SK-N-SH (cell line): ENCODE measurements at regions not wholly inside any gene's neighbourhood (a gene's known extent, or its start where the extent isn't known, plus 50 kb on each side); places are given as distances from the start of the nearest gene placed in this dataset.
A peak's percentile ranks its signal among the peaks of the same experiment; 100 is the strongest.

Experiments used
- CTCF ChIA-PET: fragments of 300-600, 350-600 bp; formaldehyde crosslinking; extraction: SDS; loops from one replicate; lab custom pipeline; 2021; lab: Yijun Ruan, JAX
- POLR2A ChIA-PET: fragments of 350-600 bp; sonication (Branson Sonifier 250); formaldehyde crosslinking; extraction: SDS; loops from one replicate; lab custom pipeline; 2020; ENCODE audit warnings: antibody characterized with exemption, inconsistent platforms; lab: Yijun Ruan, JAX
- DNase-seq: peaks from one replicate; pipeline ENCODE4 v3.0.0; 2012
- H2AFZ ChIP-seq: fragments of 200-600 bp; sonication (generic); 2 replicates; pipeline ENCODE4 v1.8.1; 2016; ENCODE audit warnings: antibody characterized with exemption, mild to moderate bottlenecking, low read depth
- H3F3A ChIP-seq: fragments of 200-600 bp; sonication (generic); replicated peaks from 2 replicates; pipeline ENCODE3; 2016; ENCODE audit warnings: antibody characterized with exemption, mild to moderate bottlenecking; ENCODE audit not compliant: insufficient read depth
- H3K27ac ChIP-seq, 2 experiments: fragments of 200-500 bp in 1 of 2; fragments of 200-600 bp in 1 of 2; sonication (Bioruptor generic) in 1 of 2; sonication (generic), shearing (Covaris generic) in 1 of 2; 2 replicates each; pipeline versions ENCODE4 v1.5.1 to v1.6.1; 2014 to 2016; ENCODE audit warnings: low read depth in 2 of 2, inconsistent platforms in 1 of 2, low read length in 1 of 2, mild to moderate bottlenecking in 1 of 2, mixed read lengths in 1 of 2
- H3K27me3 ChIP-seq: fragments of 200-600 bp; sonication (generic), shearing (Covaris generic); 2 replicates; pipeline ENCODE4 v1.6.1; 2016; ENCODE audit warnings: mixed run types; ENCODE audit not compliant: insufficient read depth
- H3K36me3 ChIP-seq, 2 experiments: fragments of 200-500 bp in 1 of 2; fragments of 200-600 bp in 1 of 2; sonication (Bioruptor generic) in 1 of 2; sonication (generic) in 1 of 2; replicated peaks in 1 of 2; 2 replicates each; pipeline versions ENCODE3 to v1.5.1; 2014 to 2016; ENCODE audit warnings: low read length in 1 of 2, mild to moderate bottlenecking in 1 of 2; ENCODE audit not compliant: insufficient read depth in 2 of 2, control insufficient read depth in 1 of 2
- H3K4me1 ChIP-seq, 2 experiments: fragments of 200-500 bp in 1 of 2; fragments of 200-600 bp in 1 of 2; sonication (Bioruptor generic) in 1 of 2; sonication (generic), shearing (Covaris generic) in 1 of 2; 2 replicates each; pipeline versions ENCODE4 v1.5.1 to v1.6.1; 2014 to 2016; ENCODE audit warnings: low read depth in 1 of 2, low read length in 1 of 2, mixed run types in 1 of 2; ENCODE audit not compliant: insufficient read depth in 2 of 2, control insufficient read depth in 1 of 2
- H3K4me2 ChIP-seq: fragments of 200-600 bp; sonication (generic), shearing (Covaris generic); 2 replicates; pipeline ENCODE4 v1.6.1; 2017; ENCODE audit warnings: mixed run types
- H3K4me3 ChIP-seq, 2 experiments: fragments of 200-500 bp in 1 of 2; fragments of 200-600 bp in 1 of 2; sonication (Bioruptor generic) in 1 of 2; sonication (generic), shearing (Covaris generic) in 1 of 2; 2 replicates each; pipeline versions ENCODE4 v1.5.1 to v1.8.1; 2014 to 2016; ENCODE audit warnings: low read depth in 2 of 2, inconsistent platforms in 1 of 2, low read length in 1 of 2, mild to moderate bottlenecking in 1 of 2, mixed read lengths in 1 of 2, moderate library complexity in 1 of 2
- H3K79me2 ChIP-seq: fragments of 200-600 bp; sonication (generic); 2 replicates; pipeline ENCODE4 v1.8.1; 2017; ENCODE audit warnings: mild to moderate bottlenecking; ENCODE audit not compliant: insufficient read depth
- H3K9ac ChIP-seq: fragments of 200-600 bp; sonication (generic); 2 replicates; pipeline ENCODE4 v1.6.1; 2017; ENCODE audit warnings: mixed run types
- H3K9me2 ChIP-seq: fragments of 200-600 bp; sonication (generic); 2 replicates; pipeline ENCODE4 v1.6.1; 2017; ENCODE audit warnings: mixed run types
- H3K9me3 ChIP-seq: fragments of 200-600 bp; sonication (generic); 2 replicates; pipeline ENCODE4 v1.6.1; 2017; ENCODE audit warnings: mixed run types, mild to moderate bottlenecking, moderate library complexity
- H4K20me1 ChIP-seq: fragments of 200-600 bp; sonication (generic); 2 replicates; pipeline ENCODE4 v1.6.1; 2017; ENCODE audit warnings: mild to moderate bottlenecking, mixed run types; ENCODE audit not compliant: insufficient read depth
- CHD2 ChIP-seq: fragments of 150-350 bp; IDR thresholded peaks from 2 replicates; pipeline ENCODE4 v1.6.1; 2018; ENCODE audit warnings: low read length; ENCODE audit not compliant: partially characterized antibody
- CTCF ChIP-seq: fragments of 200-600 bp; sonication (generic); IDR thresholded peaks from 2 replicates; pipeline ENCODE4 v1.6.1; 2017; ENCODE audit warnings: antibody characterized with exemption, mild to moderate bottlenecking, moderate library complexity
- ELF1 ChIP-seq: IDR thresholded peaks from 2 replicates; pipeline ENCODE4 v1.4.0; 2012
- EP300 ChIP-seq, 2 experiments: IDR thresholded peaks; 2 replicates each; pipeline versions ENCODE4 v1.4.0 to v1.6.1; 2012; ENCODE audit warnings: borderline replicate concordance in 1 of 2, low read depth in 1 of 2, low read length in 1 of 2
- EZH2phosphoT487 ChIP-seq: fragments of 200-600 bp; sonication (generic); IDR thresholded peaks from 2 replicates; pipeline ENCODE4 v1.6.1; 2017; ENCODE audit warnings: low read depth, mixed run types, mild to moderate bottlenecking, antibody characterized with exemption, moderate library complexity, borderline replicate concordance
- FOXM1 ChIP-seq: IDR thresholded peaks from 2 replicates; pipeline ENCODE4 v1.4.0; 2012; ENCODE audit warnings: low read depth, mild to moderate bottlenecking
- GABPA ChIP-seq: IDR thresholded peaks from 2 replicates; pipeline ENCODE4 v1.4.0; 2012; ENCODE audit warnings: low read depth, mild to moderate bottlenecking
- GATA2 ChIP-seq: sonication (generic); formaldehyde crosslinking; IDR thresholded peaks from 2 replicates; pipeline ENCODE4 v1.5.0; 2020; ENCODE audit warnings: mild to moderate bottlenecking, missing genetic modification reagents
- IRF3 ChIP-seq: fragments of 150-350 bp; IDR thresholded peaks from 2 replicates; pipeline ENCODE4 v1.6.1; 2016; ENCODE audit warnings: mild to moderate bottlenecking, low read depth, low read length
- JUND ChIP-seq: IDR thresholded peaks from 2 replicates; pipeline ENCODE4 v1.4.0; 2012
- MAX ChIP-seq: IDR thresholded peaks from 2 replicates; pipeline ENCODE4 v1.4.0; 2012; ENCODE audit warnings: low read depth
- MEF2A ChIP-seq: IDR thresholded peaks from 2 replicates; pipeline ENCODE4 v1.4.0; 2012; ENCODE audit warnings: low read depth, borderline replicate concordance
- NFIC ChIP-seq: IDR thresholded peaks from 2 replicates; pipeline ENCODE4 v1.4.0; 2012; ENCODE audit warnings: borderline replicate concordance
- NRF1 ChIP-seq: IDR thresholded peaks from 2 replicates; pipeline ENCODE4 v1.6.1; 2012; ENCODE audit warnings: low read depth, mild to moderate bottlenecking, low read length
- PBX3 ChIP-seq: IDR thresholded peaks from 2 replicates; pipeline ENCODE4; 2012
- POLR2AphosphoS5 ChIP-seq: IDR thresholded peaks from 2 replicates; pipeline ENCODE4 v1.6.1; 2012; ENCODE audit warnings: low read depth, low read length
- RXRA ChIP-seq: IDR thresholded peaks from 2 replicates; pipeline ENCODE4 v1.4.0; 2012; ENCODE audit warnings: low read depth, mild to moderate bottlenecking, borderline replicate concordance
- SIN3A ChIP-seq: IDR thresholded peaks from 2 replicates; pipeline ENCODE4 v1.6.1; 2012; ENCODE audit warnings: low read depth, mild to moderate bottlenecking, low read length, moderate library complexity, borderline replicate concordance
- SMC3 ChIP-seq: IDR thresholded peaks from 2 replicates; pipeline ENCODE4 v1.6.1; 2012; ENCODE audit warnings: low read depth, low read length, improper control_type of control experiment
- TCF12 ChIP-seq: IDR thresholded peaks from 2 replicates; pipeline ENCODE4 v1.4.0; 2012
- TEAD4 ChIP-seq: IDR thresholded peaks from 2 replicates; pipeline ENCODE4 v1.4.0; 2012; ENCODE audit warnings: mild to moderate bottlenecking, borderline replicate concordance; ENCODE audit not compliant: insufficient read depth
- WGBS: methylation state at CpG from one replicate; pipeline ENCODE4 v1.1.6; 2017; ENCODE audit warnings: low lambda C conversion rate; 5-methylcytosine and 5-hydroxymethylcytosine counted together
- TF ChIP-seq, protein P1 (sequence below): IDR thresholded peaks from 2 replicates; pipeline ENCODE4 v1.4.0; 2012; ENCODE audit warnings: low read depth, borderline replicate concordance

DNA sequence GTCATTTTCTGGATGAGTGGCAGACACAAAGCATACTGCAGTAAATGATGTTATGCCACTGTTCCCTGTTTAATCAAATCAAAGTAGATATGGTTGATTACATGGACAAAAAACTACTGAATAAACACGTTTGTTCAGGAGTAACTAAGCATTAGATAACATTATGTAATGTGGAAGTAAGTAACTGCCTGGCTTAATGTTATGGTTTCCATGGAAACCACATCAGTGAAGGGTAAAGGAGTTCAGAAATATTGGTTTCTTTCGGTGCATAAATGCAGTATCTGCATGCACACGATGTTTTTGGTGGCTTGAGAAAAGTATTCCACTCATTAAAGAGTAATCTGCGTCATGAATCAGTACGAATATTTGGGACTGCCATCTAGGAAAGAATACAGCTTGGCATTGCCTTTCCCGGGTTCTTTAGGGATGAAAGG is 131.3 kb upstream of the PRKCQ start:
- Histone ChIP-seq H3K79me2 (no peaks in the 10 kb centered on the region), H3K36me3 (no peaks in the 10 kb centered on the region), H3K4me1 (no peaks in the 10 kb centered on the region; a peak in 1 of 4 replicates), H3F3A (no peaks in the 10 kb centered on the region), H3K4me2 (no peak overlapping the region), H3K9me3 (no peaks in the 10 kb centered on the region; the same call in 1 of the 2 replicates), H3K27ac (no peak overlapping the region), H3K27me3 (no peaks in the 10 kb centered on the region; the same call in 1 of the 2 replicates), H2AFZ (no peak overlapping the region), H3K4me3 (no peak overlapping the region; a peak in 1 of 4 replicates), H3K9ac (no peak overlapping the region), H3K9me2 (no peaks in the 10 kb centered on the region), H4K20me1 (no peaks in the 10 kb centered on the region)
- 15% methylated on average over 6 of the region's 6 CpGs for WGBS
- ChIA-PET CTCF (no interaction called here), POLR2A (interaction anchor here (0.6 kb wide), 1 partner anchor 18 kb away, joined by 3 read pairs; no protein-coding TSS in a partner anchor)
- TF ChIP-seq FOXM1, result no peak
- TF ChIP-seq CHD2, result peak; percentile 17
- no peak for TF ChIP-seq ELF1
- TF ChIP-seq, protein P1, sequence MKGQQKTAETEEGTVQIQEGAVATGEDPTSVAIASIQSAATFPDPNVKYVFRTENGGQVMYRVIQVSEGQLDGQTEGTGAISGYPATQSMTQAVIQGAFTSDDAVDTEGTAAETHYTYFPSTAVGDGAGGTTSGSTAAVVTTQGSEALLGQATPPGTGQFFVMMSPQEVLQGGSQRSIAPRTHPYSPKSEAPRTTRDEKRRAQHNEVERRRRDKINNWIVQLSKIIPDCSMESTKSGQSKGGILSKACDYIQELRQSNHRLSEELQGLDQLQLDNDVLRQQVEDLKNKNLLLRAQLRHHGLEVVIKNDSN, result no peak
- TF ChIP-seq TCF12, result no peak
- no peak for TF ChIP-seq RXRA
- peak; percentile 78 for TF ChIP-seq GATA2 (CRISPR knock-in tag)
- no peak for TF ChIP-seq TEAD4
- no peak for TF ChIP-seq SIN3A
- TF ChIP-seq JUND, result no peak
- no peak for TF ChIP-seq SMC3
- no peak for TF ChIP-seq GABPA
- peak; percentile 46 for DNase-seq

GRCh38 chr10:6707352-6707751 is 127.3 kb upstream of the PRKCQ start:
- 60% methylated on average over 4 of the region's 4 CpGs for WGBS
- no peak for TF ChIP-seq SIN3A
- no peak for TF ChIP-seq NRF1
- no peak for TF ChIP-seq RXRA
- no peak for TF ChIP-seq JUND
- no peak for TF ChIP-seq POLR2AphosphoS5
- TF ChIP-seq MAX, result no peak
- TF ChIP-seq SMC3, result no peak
- TF ChIP-seq ELF1, result no peak
- no peak for TF ChIP-seq PBX3
- TF ChIP-seq NFIC, result no peak
- TF ChIP-seq IRF3, result no peak
- no peak for TF ChIP-seq EP300 (IDR thresholded peaks at IDR 0.05; ENCODE audit: borderline replicate concordance in 1 of 2, low read depth in 1 of 2, low read length in 1 of 2)
- TF ChIP-seq MEF2A, result no peak
- TF ChIP-seq EZH2phosphoT487, result no peak
- TF ChIP-seq CTCF, result no peak
- TF ChIP-seq, protein P1, result no peak

More at GRCh38 chr10:6707352-6707751, 127.3 kb upstream of the PRKCQ start:
- ChIA-PET CTCF (no interaction called here), POLR2A (no interaction called here)
- H3K4me2 ChIP-seq, result no peak overlapping the region
- no peaks in the 10 kb centered on the region; a peak in 1 of 4 replicates for H3K4me1 ChIP-seq
- H3K4me3 ChIP-seq, result no peak overlapping the region
- H3F3A ChIP-seq, result no peaks in the 10 kb centered on the region
- H3K9me2 ChIP-seq, result no peaks in the 10 kb centered on the region
- H3K27me3 ChIP-seq, result no peaks in the 10 kb centered on the region; the same call in 1 of the 2 replicates
- no peak overlapping the region for H2AFZ ChIP-seq
- no peak overlapping the region for H3K27ac ChIP-seq
- H3K36me3 ChIP-seq, result no peaks in the 10 kb centered on the region
- no peak overlapping the region for H3K9ac ChIP-seq
- no peak for DNase-seq
- H3K9me3 ChIP-seq, result no peaks in the 10 kb centered on the region; the same call in 1 of the 2 replicates
- H3K79me2 ChIP-seq, result no peaks in the 10 kb centered on the region
- no peaks in the 10 kb centered on the region for H4K20me1 ChIP-seq
